HCEC 1CT (cell line): ENCODE measurements at regions not wholly inside any gene's neighbourhood (a gene's known extent, or its start where the extent isn't known, plus 50 kb on each side); places are given as distances from the start of the nearest gene placed in this dataset.

Source experiments
- DNase-seq: peaks from one replicate; pipeline ENCODE4 v3.0.0-alpha.2; 2017

GRCh38 chr5:32503261-32503660 lies 58.7 kb upstream of the ZFR start:
- DNase-seq = no peak

GRCh38 chr5:32501071-32502002 lies 56.8 kb upstream of the ZFR start:
- DNase-seq = no peak

GRCh38 chr5:32500181-32500580 lies 55.6 kb upstream of the ZFR start:
- no peak for DNase-seq

DNA sequence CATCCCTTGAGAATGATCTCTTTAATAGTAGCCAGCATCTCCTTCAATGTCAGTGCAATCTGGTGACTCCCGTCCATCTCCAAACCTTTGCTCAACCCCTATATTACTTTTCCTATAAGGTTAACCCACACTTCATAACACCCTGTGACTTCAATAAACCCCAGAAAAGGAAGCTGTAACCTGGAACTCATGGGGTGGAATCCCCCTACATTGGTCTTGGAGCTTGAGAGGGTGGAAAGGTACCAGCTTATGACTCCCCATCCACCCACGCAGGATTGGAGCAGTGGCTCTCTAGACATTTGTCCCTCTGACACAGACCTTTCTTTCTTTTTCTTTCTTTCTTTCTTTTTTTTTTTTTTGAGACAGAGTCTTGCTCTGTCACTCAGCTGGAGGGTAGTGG lies 54.7 kb upstream of the ZFR start:
- DNase-seq = no peak

- no peak for DNase-seq
These were observed 53.9 kb upstream of the ZFR start for GRCh38 chr5:32498484-32498883.

- no peak for DNase-seq
These were observed 51.6 kb upstream of the ZFR start for GRCh38 chr5:32496104-32496503.

DNA sequence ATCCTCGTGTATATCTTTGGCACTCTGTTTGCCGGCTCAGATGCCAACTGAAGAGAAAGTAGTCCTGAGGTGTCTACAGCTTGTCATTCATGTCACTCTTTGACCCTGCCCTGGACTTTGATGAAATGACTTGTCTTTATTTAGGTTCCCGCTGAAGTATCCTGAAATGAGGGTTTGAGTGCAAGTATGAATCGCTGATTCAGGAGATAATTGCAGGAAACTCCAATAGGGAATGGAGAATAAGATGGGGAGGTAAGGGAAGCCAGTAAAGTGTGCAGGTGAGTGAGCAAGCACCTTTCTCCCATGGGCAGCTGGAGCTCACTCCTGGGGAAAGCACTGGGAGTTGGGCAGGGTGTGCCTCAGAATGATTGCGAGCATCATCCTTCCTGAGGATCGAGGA lies 50.3 kb upstream of the ZFR start:
- DNase-seq = no peak
